Epithelial cell of proximal tubule (primary cell): ENCODE measurements at regions not wholly inside any gene's neighbourhood (a gene's known extent, or its start where the extent isn't known, plus 50 kb on each side); places are given as distances from the start of the nearest gene placed in this dataset.
"Not testable (repeated sequence)": the region's sequence is repeated elsewhere in the genome, so short reads cannot be mapped to it uniquely, and the experiment has no call there.

Source experiments
- DNase-seq: peaks from one replicate; pipeline ENCODE4 v3.0.0-alpha.2; 2011; ENCODE audit warnings: low read depth
- H3K4me3 ChIP-seq: 2 replicates; pipeline ENCODE4 v1.5.1; 2011; ENCODE audit warnings: low read depth, mild to moderate bottlenecking, low read length
- CTCF ChIP-seq: conservative IDR thresholded peaks from 2 replicates; pipeline ENCODE4 v1.5.1; 2012; ENCODE audit warnings: low read depth, mild to moderate bottlenecking, low read length

GRCh38 chr2:133888107-133888506 is 319.8 kb upstream of the NCKAP5 start:
- TF ChIP-seq CTCF = no peak

GRCh38 chr2:133888621-133889219 is 320.5 kb upstream of the NCKAP5 start:
- DNase-seq = no peak
- no peak for TF ChIP-seq CTCF
- H3K4me3 ChIP-seq = no peak overlapping the region

More at GRCh38 chr2:133888107-133888506, 319.8 kb upstream of the NCKAP5 start:
- DNase-seq = no peak
- H3K4me3 ChIP-seq = no peak overlapping the region

GRCh38 chr2:133892352-133892913 is 324.2 kb upstream of the NCKAP5 start:
- DNase-seq = no peak
- no peak for TF ChIP-seq CTCF
- H3K4me3 ChIP-seq = no peak overlapping the region

GRCh38 chr2:133894429-133894828 is 326.2 kb upstream of the NCKAP5 start:
- TF ChIP-seq CTCF = no peak

GRCh38 chr2:133897838-133898237 is 329.6 kb upstream of the NCKAP5 start:
- DNase-seq, H3K4me3 ChIP-seq: not testable (repeated sequence)

More at GRCh38 chr2:133894429-133894828, 326.2 kb upstream of the NCKAP5 start:
- DNase-seq = no peak
- no peak overlapping the region for H3K4me3 ChIP-seq

GRCh38 chr2:133900909-133901308 is 332.6 kb upstream of the NCKAP5 start:
- H3K4me3 ChIP-seq = no peak overlapping the region
- DNase-seq = no peak
- no peak for TF ChIP-seq CTCF

GRCh38 chr2:133906396-133906795 is 338.1 kb upstream of the NCKAP5 start:
- no peak overlapping the region for H3K4me3 ChIP-seq
- TF ChIP-seq CTCF = no peak
- DNase-seq = no peak
